GM19372 (cell line): ENCODE measurements at regions not wholly inside any gene's neighbourhood (a gene's known extent, or its start where the extent isn't known, plus 50 kb on each side); places are given as distances from the start of the nearest gene placed in this dataset.

Experiments
- ATAC-seq: cut with Tn5 transposase; IDR thresholded peaks from one replicate; pipeline ENCODE4 v1.9.1; 2021; ENCODE audit warnings: mild to moderate bottlenecking, low read depth, moderate library complexity; ENCODE audit not compliant: unreplicated experiment

DNA sequence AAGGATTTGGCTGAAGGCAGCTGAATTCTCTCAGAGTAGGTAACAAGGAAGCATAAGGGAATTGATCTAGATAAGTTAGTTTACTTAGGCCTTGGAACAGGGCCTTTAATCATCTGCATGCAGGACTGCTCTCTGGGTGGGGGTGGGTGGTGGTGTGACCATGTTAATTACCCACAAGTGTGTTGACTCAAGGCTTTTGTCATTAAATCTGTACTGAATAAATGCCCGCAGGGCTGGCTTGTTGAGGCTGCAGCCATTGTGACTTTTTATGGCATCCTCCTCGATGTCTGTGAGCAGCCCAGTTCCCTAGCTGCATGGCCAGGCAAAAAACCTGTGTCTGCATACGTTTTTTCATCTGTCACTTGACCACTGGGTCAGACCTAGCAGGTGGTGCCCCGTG, 63.5 kb upstream of the ASCC3 start:
- ATAC-seq: no peak

GRCh38 chr6:100946021-100946540, 65.0 kb upstream of the ASCC3 start:
- no peak for ATAC-seq

GRCh38 chr6:100946711-100947110, 65.6 kb upstream of the ASCC3 start:
- ATAC-seq: no peak

- ATAC-seq: no peak
These were observed 67.4 kb upstream of the ASCC3 start for GRCh38 chr6:100948381-100949133.

DNA sequence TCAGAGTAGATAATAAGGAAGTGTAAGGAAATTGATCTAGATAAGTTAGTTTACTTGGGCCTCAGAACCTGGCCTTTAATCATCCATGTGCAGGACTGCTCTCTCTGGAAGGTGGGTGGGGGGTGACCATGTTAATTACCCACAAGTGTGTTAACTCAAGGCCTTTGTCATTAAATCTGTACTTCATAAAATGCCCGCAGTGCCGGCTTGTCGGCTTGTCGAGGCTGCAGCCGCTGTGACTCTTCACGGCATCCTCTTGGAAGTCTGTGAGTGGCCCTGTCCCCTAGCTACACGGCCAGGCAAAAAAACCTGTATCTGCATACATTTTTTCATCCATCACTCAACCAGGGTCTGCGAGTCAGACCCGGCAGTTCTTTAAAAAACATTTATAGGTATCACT, 70.9 kb upstream of the ASCC3 start:
- no peak for ATAC-seq

GRCh38 chr6:100959280-100959679, 78.2 kb upstream of the ASCC3 start:
- ATAC-seq: no peak

DNA sequence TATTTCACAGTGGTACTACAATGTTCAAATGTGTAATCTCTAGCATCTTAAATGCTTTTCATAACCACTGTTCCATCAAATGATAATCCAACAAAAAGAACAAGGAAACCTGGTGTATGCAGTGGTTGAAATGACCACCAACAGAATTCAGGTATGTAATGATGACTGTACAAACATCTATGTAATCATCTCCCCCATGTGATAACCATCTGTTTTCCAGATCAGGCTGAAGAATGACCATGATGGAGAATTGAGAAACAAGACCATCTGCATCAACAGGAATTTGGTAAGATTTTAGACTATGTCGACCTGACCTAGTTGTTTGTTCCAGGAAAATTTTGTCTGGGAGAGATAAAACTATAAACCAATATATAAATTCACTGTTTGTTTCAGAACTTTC, 81.3 kb upstream of the ASCC3 start:
- no peak for ATAC-seq

- ATAC-seq: no peak
These were observed 83.9 kb upstream of the ASCC3 start for GRCh38 chr6:100965067-100965466.

DNA sequence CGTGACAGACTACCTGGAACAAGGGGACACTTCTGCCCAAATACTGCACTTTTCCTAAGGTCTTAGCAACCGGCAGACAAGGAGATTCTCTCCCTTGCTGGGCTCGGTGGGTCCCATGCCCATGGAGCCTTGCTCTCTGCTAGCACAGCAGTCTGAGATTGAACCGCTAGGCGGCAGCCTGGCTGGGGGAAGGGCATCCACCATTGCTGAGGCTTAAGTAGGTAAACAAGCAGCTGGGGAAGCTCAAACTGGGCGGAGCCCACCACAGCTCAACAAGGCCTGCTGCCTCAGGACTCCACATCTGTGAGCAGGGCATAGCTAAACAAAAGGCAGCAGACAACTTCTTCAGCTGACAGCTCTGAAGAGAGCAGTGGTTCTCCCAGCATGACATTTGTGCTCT, 87.8 kb upstream of the ASCC3 start:
- ATAC-seq: no peak

- no peak for ATAC-seq
These were observed 98.1 kb upstream of the ASCC3 start for GRCh38 chr6:100979267-100979666.

DNA sequence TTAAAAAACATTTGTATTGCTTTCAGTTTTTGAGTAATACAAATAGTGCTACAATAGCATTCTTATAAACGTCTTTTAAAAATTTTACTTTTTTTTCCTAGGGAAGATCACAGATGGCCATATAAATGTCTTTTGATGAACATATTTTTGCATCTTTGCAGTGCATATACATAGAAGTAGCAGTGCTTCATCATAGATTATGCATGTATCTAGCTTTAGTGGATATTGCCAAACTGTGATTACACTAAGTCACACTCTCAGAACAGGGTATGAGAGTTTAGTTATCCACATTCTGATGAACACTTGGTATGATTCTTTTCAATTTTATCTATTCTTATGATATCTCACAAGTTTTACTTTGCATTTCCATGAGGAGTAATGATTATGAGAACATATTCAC, 99.8 kb upstream of the ASCC3 start:
- no peak for ATAC-seq

DNA sequence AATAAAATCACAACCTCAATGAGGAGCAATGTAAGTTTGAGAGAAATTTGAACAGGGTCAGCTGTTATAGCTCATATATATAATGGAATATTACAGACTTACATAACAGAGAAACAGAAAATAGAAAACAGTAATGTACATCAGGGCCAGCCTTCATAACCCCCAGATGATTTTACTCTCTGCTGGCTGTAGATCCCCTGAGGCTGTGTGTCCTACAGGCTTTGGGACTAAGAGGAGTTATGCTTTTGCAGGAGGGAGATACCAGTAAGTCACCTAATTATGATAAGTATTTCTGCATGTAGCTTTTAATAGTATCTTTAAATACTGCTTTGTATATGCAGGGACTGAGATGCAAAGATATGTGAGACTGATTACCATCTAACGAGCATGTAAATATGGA, 105.8 kb upstream of the ASCC3 start:
- ATAC-seq: no peak

DNA sequence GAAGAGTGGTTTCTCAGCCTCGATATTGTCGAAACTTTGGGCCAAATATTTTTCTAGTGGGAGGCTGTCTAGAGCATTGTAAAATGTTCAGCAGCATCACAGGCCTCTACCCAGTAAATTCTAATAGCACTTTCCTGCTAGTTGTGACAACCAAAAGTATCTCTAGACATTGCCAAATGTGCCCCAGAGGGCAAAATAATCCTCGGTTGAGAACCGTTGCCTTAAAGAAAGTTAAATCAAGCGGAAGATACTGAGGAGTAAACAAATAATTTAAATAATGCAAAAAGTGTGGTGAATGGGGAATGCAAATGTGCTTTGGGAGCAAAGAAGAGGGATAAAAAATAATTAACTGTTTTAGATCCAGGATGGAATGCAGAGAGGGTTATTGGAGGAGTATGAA, 106.4 kb upstream of the ASCC3 start:
- ATAC-seq: no peak

DNA sequence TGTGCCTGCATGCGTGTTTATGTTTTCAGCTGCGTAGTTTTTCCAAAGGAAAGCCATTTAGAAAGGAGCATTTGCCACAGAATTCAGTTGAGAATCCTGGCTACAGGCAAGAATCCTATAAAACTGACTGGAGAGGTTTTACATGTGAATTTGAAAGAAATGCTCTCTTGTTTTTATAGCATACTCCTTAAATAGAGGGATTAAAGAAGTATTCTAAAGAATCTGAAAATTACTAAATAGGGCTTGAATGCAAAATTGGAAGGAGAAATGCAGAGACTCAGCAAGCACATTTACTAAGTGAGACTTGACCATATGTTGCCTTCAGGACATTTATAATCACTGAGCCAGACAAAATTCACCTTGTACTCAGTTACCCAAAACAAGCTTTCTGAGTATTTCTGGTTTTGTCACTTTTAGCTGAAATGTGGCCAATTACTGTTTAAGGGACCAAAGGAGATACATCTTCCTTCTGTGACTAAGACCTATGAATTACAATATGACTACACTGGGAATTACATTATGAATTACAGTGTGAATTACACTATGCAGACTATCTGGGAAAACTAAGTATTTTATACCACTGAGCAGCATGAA, 107.4 kb upstream of the ASCC3 start:
- no peak for ATAC-seq

- ATAC-seq: no peak
These were observed 108.9 kb upstream of the ASCC3 start for GRCh38 chr6:100990070-100990469.

GRCh38 chr6:100996409-100996808, 115.3 kb upstream of the ASCC3 start:
- ATAC-seq: no peak

GRCh38 chr6:100998111-100998510, 117.0 kb upstream of the ASCC3 start:
- ATAC-seq: no peak

GRCh38 chr6:100999034-100999597, 118.0 kb upstream of the ASCC3 start:
- ATAC-seq: no peak

- no peak for ATAC-seq
These were observed 119.2 kb upstream of the ASCC3 start for GRCh38 chr6:101000341-101000740.

DNA sequence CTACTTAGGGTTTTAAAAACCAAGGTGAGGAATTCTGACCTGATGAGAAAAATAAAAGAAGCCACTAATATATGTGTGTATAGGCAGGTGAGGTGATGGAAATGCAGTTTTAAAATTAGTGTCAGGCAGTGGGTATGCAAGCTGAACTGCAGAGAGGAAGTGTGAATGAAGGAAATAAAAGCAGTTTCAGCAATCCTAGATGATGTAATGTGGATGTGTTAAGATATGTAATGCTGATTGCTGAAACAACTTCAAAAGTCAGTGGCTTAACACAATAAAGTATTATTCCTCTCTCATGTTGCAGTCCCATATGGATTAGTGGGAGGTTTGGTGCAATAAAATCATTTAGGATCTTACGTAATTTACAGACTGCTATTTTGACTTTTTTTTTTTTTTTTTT, 119.9 kb upstream of the ASCC3 start:
- ATAC-seq: no peak

DNA sequence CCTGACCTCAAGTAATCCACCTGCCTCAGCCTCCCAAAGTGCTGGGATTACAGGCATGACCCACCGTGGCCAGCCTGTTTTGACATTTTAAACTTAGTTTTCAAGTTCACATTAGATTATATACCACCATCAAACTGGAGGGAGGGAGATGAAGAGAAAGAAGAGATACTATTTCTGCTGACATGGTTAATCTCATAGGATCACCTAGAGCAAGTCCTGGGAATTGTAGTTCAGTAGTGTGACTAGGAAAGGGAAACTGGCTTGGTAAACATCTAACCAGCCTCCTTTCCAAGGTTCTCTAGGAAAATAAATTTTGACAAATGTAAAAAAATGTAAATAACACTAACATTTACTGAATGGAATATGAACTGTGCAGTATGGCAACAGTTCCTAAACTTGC, 120.5 kb upstream of the ASCC3 start:
- no peak for ATAC-seq

DNA sequence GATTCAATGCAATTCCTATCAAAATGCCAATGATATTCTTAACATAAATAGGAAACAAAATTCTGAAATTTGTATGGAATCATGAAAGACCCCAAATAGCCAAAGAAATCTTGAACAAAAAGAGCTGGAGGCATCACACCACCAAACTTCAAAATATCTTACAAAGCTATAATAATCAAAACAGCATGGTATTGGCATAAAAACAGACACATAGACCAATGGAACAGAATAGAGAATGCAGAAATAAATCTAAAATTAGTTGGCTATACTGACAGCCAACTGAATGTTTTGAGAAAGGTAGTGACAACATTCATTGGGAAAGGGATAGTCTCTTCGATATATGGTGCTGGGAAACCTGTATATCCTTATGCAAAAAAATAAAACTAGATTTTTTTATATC, 121.9 kb upstream of the ASCC3 start:
- no peak for ATAC-seq
